HCT116 (cell line): ENCODE measurements at regions not wholly inside any gene's neighbourhood (a gene's known extent, or its start where the extent isn't known, plus 50 kb on each side); places are given as distances from the start of the nearest gene placed in this dataset.

Experiments used
- ATAC-seq: fragments of 200-7000 bp; cut with Tn5 transposase; 2 replicates; pipeline ENCODE4 v1.9.1; 2020; ENCODE audit warnings: mild to moderate bottlenecking, moderate library complexity
- BruUV-seq: library from RNA; stranded (reverse); fragments of 400-500 nt; replicated peaks from 2 replicates; lab custom pipeline; 2021; lab: Mats Ljungman, UMichigan
- CTCF ChIA-PET: fragments of 300-600 bp; sonication (Branson Sonifier 250); formaldehyde crosslinking; loops from one replicate; lab custom pipeline; 2021; ENCODE audit warnings: antibody characterized with exemption; lab: Charles Lee
- POLR2A ChIA-PET: fragments of 300-600, 350-600 bp; sonication (Branson Sonifier 250); formaldehyde crosslinking; loops from one replicate; lab custom pipeline; 2021; ENCODE audit warnings: antibody characterized with exemption; lab: Charles Lee
- RAD21 ChIA-PET, 2 experiments: fragments of 300-600 bp; sonication (Branson Sonifier 250); formaldehyde crosslinking; loops; one replicate each; lab custom pipeline; 2023; ENCODE audit warnings: low total read pairs in 2 of 2; ENCODE audit not compliant: uncharacterized antibody in 2 of 2, unreplicated experiment in 2 of 2, low non-redundant PET in 1 of 2; lab: Charles Lee
- DNase-seq: peaks from one replicate; pipeline ENCODE4 v3.0.0-alpha.2; 2010; ENCODE audit warnings: low read depth, low spot score
- H2AFZ ChIP-seq: fragments of 200-600 bp; shearing (Covaris generic), sonication (generic); 2 replicates; pipeline ENCODE4 v1.6.1; 2017; ENCODE audit warnings: low read depth, mixed run types, mixed read lengths, antibody characterized with exemption, low read length; ENCODE audit not compliant: poor library complexity, severe bottlenecking
- H3K27ac ChIP-seq: 2 replicates; pipeline ENCODE4 v1.5.1; 2012; ENCODE audit warnings: low read depth, low read length
- H3K27me3 ChIP-seq: fragments of 200-600 bp; sonication (generic); 2 replicates; pipeline ENCODE4 v1.6.1; 2016; ENCODE audit warnings: mixed run types, low read length, mixed read lengths; ENCODE audit not compliant: insufficient read depth
- H3K36me3 ChIP-seq, 2 experiments: fragments of 200-500 bp in 1 of 2; fragments of 200-600 bp in 1 of 2; sonication (Bioruptor generic) in 1 of 2; sonication (generic) in 1 of 2; 2 replicates each; pipeline versions ENCODE4 v1.5.1 to v1.6.1; 2014 to 2016; ENCODE audit warnings: low read length in 2 of 2, inconsistent platforms in 1 of 2, mixed read lengths in 1 of 2, mixed run types in 1 of 2; ENCODE audit not compliant: insufficient read depth in 2 of 2, control insufficient read depth in 1 of 2
- H3K4me1 ChIP-seq, 2 experiments: fragments of 200-600 bp in 1 of 2; sonication (generic) in 1 of 2; 2 replicates each; pipeline versions ENCODE4 v1.5.1 to v1.6.1; 2012 to 2017; ENCODE audit warnings: low read length in 2 of 2, inconsistent platforms in 1 of 2, mild to moderate bottlenecking in 1 of 2, mixed read lengths in 1 of 2, mixed run types in 1 of 2, moderate library complexity in 1 of 2; ENCODE audit not compliant: insufficient read depth in 2 of 2, control insufficient read depth in 1 of 2
- H3K4me2 ChIP-seq: fragments of 200-600 bp; sonication (generic); 2 replicates; pipeline ENCODE4 v1.6.1; 2017; ENCODE audit warnings: mixed run types, low read length, mixed read lengths
- H3K4me3 ChIP-seq, 2 experiments: fragments of 200-600 bp in 1 of 2; sonication (generic) in 1 of 2; replicated peaks in 1 of 2; 2 replicates each; pipeline ENCODE4 v1.5.1; 2011 to 2016; ENCODE audit warnings: low read length in 2 of 2, control low read depth in 1 of 2, low read depth in 1 of 2, mild to moderate bottlenecking in 1 of 2, mixed read lengths in 1 of 2, mixed run types in 1 of 2
- H3K79me2 ChIP-seq: fragments of 200-600 bp; sonication (generic); 2 replicates; pipeline ENCODE4 v1.6.1; 2017; ENCODE audit warnings: mild to moderate bottlenecking, mixed run types, low read length, moderate library complexity, mixed read lengths; ENCODE audit not compliant: insufficient read depth
- H3K9ac ChIP-seq: fragments of 200-600 bp; sonication (generic); 2 replicates; pipeline ENCODE4 v1.6.1; 2016; ENCODE audit warnings: low read length, mixed read lengths
- H3K9me2 ChIP-seq: fragments of 200-600 bp; sonication (generic), shearing (Covaris generic); 2 replicates; pipeline ENCODE4 v1.6.1; 2017; ENCODE audit warnings: mixed run types, mild to moderate bottlenecking, moderate library complexity; ENCODE audit not compliant: insufficient read depth
- H3K9me3 ChIP-seq, 2 experiments: fragments of 200-500 bp in 1 of 2; fragments of 200-600 bp in 1 of 2; sonication (Bioruptor generic) in 1 of 2; sonication (generic) in 1 of 2; 2 replicates each; pipeline ENCODE4 v1.6.1; 2014 to 2017; ENCODE audit warnings: low read length in 2 of 2, mixed read lengths in 2 of 2, inconsistent platforms in 1 of 2, low read depth in 1 of 2, mild to moderate bottlenecking in 1 of 2, mixed run types in 1 of 2, moderate library complexity in 1 of 2; ENCODE audit not compliant: control insufficient read depth in 1 of 2, insufficient read depth in 1 of 2
- H4K20me1 ChIP-seq: fragments of 200-600 bp; sonication (generic), shearing (Covaris generic); 2 replicates; pipeline ENCODE4 v1.6.1; 2017; ENCODE audit warnings: mixed run types, mild to moderate bottlenecking, moderate library complexity; ENCODE audit not compliant: insufficient read depth
- ATF3 ChIP-seq: IDR thresholded peaks from 2 replicates; pipeline ENCODE4 v1.6.1; 2012
- CBX3 ChIP-seq: IDR thresholded peaks from 2 replicates; pipeline ENCODE4 v1.6.1; 2012; ENCODE audit warnings: low read depth
- EGR1 ChIP-seq: IDR thresholded peaks from 2 replicates; pipeline ENCODE4 v1.6.1; 2012; ENCODE audit warnings: low read depth
- ELF1 ChIP-seq: IDR thresholded peaks from 2 replicates; pipeline ENCODE4 v1.6.1; 2012; ENCODE audit warnings: low read depth, borderline replicate concordance
- EZH2 ChIP-seq: fragments of 200-600 bp; sonication (generic); IDR thresholded peaks from 2 replicates; pipeline ENCODE4 v1.6.1; 2017; ENCODE audit warnings: antibody characterized with exemption, mixed run types
- FOSL1 ChIP-seq: IDR thresholded peaks from 2 replicates; pipeline ENCODE4 v1.6.1; 2012; ENCODE audit warnings: low read depth
- JUND ChIP-seq: IDR thresholded peaks from 2 replicates; pipeline ENCODE4 v1.6.1; 2012
- MAX ChIP-seq: IDR thresholded peaks from 2 replicates; pipeline ENCODE4 v1.6.1; 2012
- POLR2AphosphoS5 ChIP-seq: IDR thresholded peaks from 2 replicates; pipeline ENCODE4 v1.6.1; 2011; ENCODE audit warnings: mild to moderate bottlenecking, low read depth, low read length, moderate library complexity
- RAD21 ChIP-seq: IDR thresholded peaks from 2 replicates; pipeline ENCODE4 v1.6.1; 2012; ENCODE audit warnings: low read depth, mild to moderate bottlenecking
- REST ChIP-seq: IDR thresholded peaks from 2 replicates; pipeline ENCODE4 v1.6.1; 2012; ENCODE audit warnings: low read depth
- SIN3A ChIP-seq: IDR thresholded peaks from 2 replicates; pipeline ENCODE4 v1.6.1; 2012; ENCODE audit warnings: low read depth
- SP1 ChIP-seq: IDR thresholded peaks from 2 replicates; pipeline ENCODE4 v1.6.1; 2012; ENCODE audit warnings: low read depth
- SRF ChIP-seq: IDR thresholded peaks from 2 replicates; pipeline ENCODE4 v1.6.1; 2012; ENCODE audit warnings: low read depth
- ZFX ChIP-seq: fragments of 450-650 bp; IDR thresholded peaks from 2 replicates; pipeline ENCODE4 v1.6.1; 2017
- ZNF274 ChIP-seq: fragments of 200-500 bp; sonication (Bioruptor generic); IDR thresholded peaks from 2 replicates; pipeline ENCODE4 v1.6.1; 2014; ENCODE audit warnings: mild to moderate bottlenecking, low read depth, low read length, inconsistent platforms
- intact Hi-C: fragments of 100-400 bp; cut with micrococcal nuclease; formaldehyde crosslinking; loops from 2 replicates; pipeline ENCODE4 v1.10.0; 2022

GRCh38 chr6:119594907-119595306 is 245.3 kb upstream of the MAN1A1 start:
- intact Hi-C loops, result no loop called here
- Histone ChIP-seq H3K9me3 (no peaks in the 10 kb centered on the region), H3K79me2 (no peaks in the 10 kb centered on the region), H3K36me3 (no peaks in the 10 kb centered on the region), H3K27ac (no peak overlapping the region), H3K4me1 (no peaks in the 10 kb centered on the region), H3K9ac (no peak overlapping the region), H3K4me2 (no peak overlapping the region), H4K20me1 (no peaks in the 10 kb centered on the region), H3K9me2 (no peaks in the 10 kb centered on the region), H2AFZ (no peak overlapping the region), H3K27me3 (no peaks in the 10 kb centered on the region), H3K4me3 (no peak overlapping the region)
- ChIA-PET RAD21 (no interaction called here), POLR2A (no interaction called here), CTCF (no interaction called here)
- TF ChIP-seq REST, result no peak
- TF ChIP-seq ATF3, result no peak
- TF ChIP-seq SIN3A, result no peak
- no peak for TF ChIP-seq ZNF274
- TF ChIP-seq RAD21, result no peak
- DNase-seq (no peak), ATAC-seq (no peak)
- BruUV-seq, result no TSS peak

- Histone ChIP-seq H3K4me2 (no peak overlapping the region), H3K9me3 (no peaks in the 10 kb centered on the region), H3K4me1 (peaks cover 2 to 4% of the 10 kb centered on the region in 2 experiments; a peak in 1 of 4 replicates), H3K4me3 (no peak overlapping the region), H3K9me2 (no peaks in the 10 kb centered on the region), H3K9ac (no peak overlapping the region), H4K20me1 (no peaks in the 10 kb centered on the region), H2AFZ (no peak overlapping the region), H3K27me3 (no peaks in the 10 kb centered on the region), H3K27ac (no peak overlapping the region), H3K36me3 (no peaks in the 10 kb centered on the region), H3K79me2 (no peaks in the 10 kb centered on the region)
- CTCF ChIA-PET, result no interaction called here
- no TSS peak for BruUV-seq
- DNase-seq (no peak), ATAC-seq (no peak)
- POLR2A ChIA-PET, result no interaction called here
- RAD21 ChIA-PET, result no interaction called here
- intact Hi-C loops, result no loop called here
- TF ChIP-seq ELF1 (no peak), RAD21 (no peak), EZH2 (no peak), SP1 (no peak), REST (no peak), ZFX (no peak), SRF (no peak), MAX (no peak), POLR2AphosphoS5 (no peak), FOSL1 (no peak), ZNF274 (no peak), JUND (no peak), EGR1 (no peak), CBX3 (no peak)
These were observed 241.7 kb upstream of the MAN1A1 start for GRCh38 chr6:119591235-119591634.
